CD4-positive, alpha-beta T cell (primary cell): ENCODE measurements at regions not wholly inside any gene's neighbourhood (a gene's known extent, or its start where the extent isn't known, plus 50 kb on each side); places are given as distances from the start of the nearest gene placed in this dataset.

ENCODE experiments used
- ATAC-seq: fragments of 200-7000 bp; cut with Tn5 transposase; one replicate; pipeline ENCODE4 v1.10.0; 2022; ENCODE audit warnings: mild to moderate bottlenecking; ENCODE audit not compliant: poor library complexity
- CTCF ChIA-PET: fragments of 350-600 bp; sonication (Branson Sonifier 250); formaldehyde crosslinking; loops from one replicate; lab custom pipeline; 2021; ENCODE audit warnings: antibody characterized with exemption, inconsistent platforms; lab: Charles Lee
- POLR2A ChIA-PET: fragments of 350-600 bp; sonication (Branson Sonifier 250); formaldehyde crosslinking; loops from one replicate; lab custom pipeline; 2021; ENCODE audit warnings: antibody characterized with exemption, inconsistent platforms; lab: Charles Lee
- DNase-seq, 14 experiments: peaks; one replicate each; pipeline ENCODE4 v3.0.0-alpha.2; 2013 to 2020; ENCODE audit warnings: mixed read lengths in 2 of 14
- H3K27ac ChIP-seq, 2 donors: one replicate each; pipeline versions ENCODE4 v1.5.1 to v1.7.0; 2013; ENCODE audit warnings: low read length in 2 of 2, low read depth in 1 of 2, mild to moderate bottlenecking in 1 of 2
- H3K27me3 ChIP-seq, 2 experiments: 1 replicate in 1 of 2; 2 replicates in 1 of 2; pipeline versions ENCODE4 v1.6.1 to v1.7.0; 2013; ENCODE audit warnings: low read length in 2 of 2, control low read depth in 1 of 2, mild to moderate bottlenecking in 1 of 2, moderate library complexity in 1 of 2; ENCODE audit not compliant: insufficient read depth in 2 of 2, control insufficient read depth in 1 of 2
- H3K36me3 ChIP-seq: one replicate; pipeline ENCODE4 v1.6.1; 2013; ENCODE audit warnings: low read length, control low read depth; ENCODE audit not compliant: insufficient read depth
- H3K4me1 ChIP-seq: one replicate; pipeline ENCODE4 v1.6.1; 2013; ENCODE audit warnings: low read length, control low read depth; ENCODE audit not compliant: insufficient read depth
- H3K4me3 ChIP-seq: one replicate; pipeline ENCODE4 v1.5.1; 2013; ENCODE audit warnings: mild to moderate bottlenecking, low read length, moderate library complexity
- H3K9me3 ChIP-seq, 2 experiments: 1 replicate in 1 of 2; 2 replicates in 1 of 2; pipeline versions ENCODE4 v1.6.1 to v1.7.0; 2013; ENCODE audit warnings: low read length in 2 of 2, mild to moderate bottlenecking in 2 of 2, control low read depth in 1 of 2, moderate library complexity in 1 of 2; ENCODE audit not compliant: control insufficient read depth in 1 of 2, insufficient read depth in 1 of 2
- H3K27ac Mint-ChIP-seq: one replicate; pipeline ENCODE4 v1.8.0; 2020; ENCODE audit warnings: mixed read lengths
- H3K27me3 Mint-ChIP-seq: one replicate; pipeline ENCODE4 v1.8.0; 2021; ENCODE audit warnings: mixed read lengths
- H3K36me3 Mint-ChIP-seq: one replicate; pipeline ENCODE4 v1.8.0; 2021; ENCODE audit warnings: low read depth, mixed read lengths
- H3K4me1 Mint-ChIP-seq: one replicate; pipeline ENCODE4 v1.8.0; 2021; ENCODE audit warnings: low read depth, mixed read lengths
- H3K4me3 Mint-ChIP-seq: one replicate; pipeline ENCODE4 v1.8.0; 2020; ENCODE audit warnings: mild to moderate bottlenecking, mixed read lengths
- H3K9me3 Mint-ChIP-seq: one replicate; pipeline ENCODE4 v1.8.0; 2020; ENCODE audit warnings: mixed read lengths
- intact Hi-C, 2 experiments: fragments of 100-400 bp; cut with DNase I in 1 of 2; cut with micrococcal nuclease in 1 of 2; formaldehyde crosslinking; loops; one replicate each; pipeline versions ENCODE4 v1.15.1 to v1.9.0; 2023 to 2025; cut with DNase I, micrococcal nuclease
- TF ChIP-seq, protein P1 (sequence below): fragments of 200-600 bp; IDR thresholded peaks from one replicate; pipeline ENCODE4 v1.8.0; 2022; ENCODE audit warnings: antibody characterized with exemption, mild to moderate bottlenecking

- no peak for ATAC-seq
- Histone ChIP-seq H3K4me1 (no peaks in the 10 kb centered on the region), H3K36me3 (no peaks in the 10 kb centered on the region), H3K27ac (no peak overlapping the region), H3K27me3 (no peaks in the 10 kb centered on the region), H3K4me3 (no peak overlapping the region), H3K9me3 (no peaks in the 10 kb centered on the region)
- TF ChIP-seq, protein P1, sequence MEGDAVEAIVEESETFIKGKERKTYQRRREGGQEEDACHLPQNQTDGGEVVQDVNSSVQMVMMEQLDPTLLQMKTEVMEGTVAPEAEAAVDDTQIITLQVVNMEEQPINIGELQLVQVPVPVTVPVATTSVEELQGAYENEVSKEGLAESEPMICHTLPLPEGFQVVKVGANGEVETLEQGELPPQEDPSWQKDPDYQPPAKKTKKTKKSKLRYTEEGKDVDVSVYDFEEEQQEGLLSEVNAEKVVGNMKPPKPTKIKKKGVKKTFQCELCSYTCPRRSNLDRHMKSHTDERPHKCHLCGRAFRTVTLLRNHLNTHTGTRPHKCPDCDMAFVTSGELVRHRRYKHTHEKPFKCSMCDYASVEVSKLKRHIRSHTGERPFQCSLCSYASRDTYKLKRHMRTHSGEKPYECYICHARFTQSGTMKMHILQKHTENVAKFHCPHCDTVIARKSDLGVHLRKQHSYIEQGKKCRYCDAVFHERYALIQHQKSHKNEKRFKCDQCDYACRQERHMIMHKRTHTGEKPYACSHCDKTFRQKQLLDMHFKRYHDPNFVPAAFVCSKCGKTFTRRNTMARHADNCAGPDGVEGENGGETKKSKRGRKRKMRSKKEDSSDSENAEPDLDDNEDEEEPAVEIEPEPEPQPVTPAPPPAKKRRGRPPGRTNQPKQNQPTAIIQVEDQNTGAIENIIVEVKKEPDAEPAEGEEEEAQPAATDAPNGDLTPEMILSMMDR, result no peak
- Mint-ChIP-seq H3K9me3 (no peaks in the 10 kb centered on the region), H3K27me3 (peaks cover 4% of the 10 kb centered on the region), H3K4me3 (no peak overlapping the region), H3K36me3 (no peaks in the 10 kb centered on the region), H3K27ac (no peak overlapping the region), H3K4me1 (no peaks in the 10 kb centered on the region)
- intact Hi-C loops, result no loop called here
- DNase-seq, result no peak
- POLR2A ChIA-PET, result no interaction called here
- CTCF ChIA-PET, result interaction anchor here (0.6 kb wide), 1 partner anchor 752 kb away, joined by 3 read pairs; no protein-coding TSS in a partner anchor
Measured at GRCh38 chr7:109864230-109864629, 1226.7 kb upstream of the LRRN3 start.

DNA sequence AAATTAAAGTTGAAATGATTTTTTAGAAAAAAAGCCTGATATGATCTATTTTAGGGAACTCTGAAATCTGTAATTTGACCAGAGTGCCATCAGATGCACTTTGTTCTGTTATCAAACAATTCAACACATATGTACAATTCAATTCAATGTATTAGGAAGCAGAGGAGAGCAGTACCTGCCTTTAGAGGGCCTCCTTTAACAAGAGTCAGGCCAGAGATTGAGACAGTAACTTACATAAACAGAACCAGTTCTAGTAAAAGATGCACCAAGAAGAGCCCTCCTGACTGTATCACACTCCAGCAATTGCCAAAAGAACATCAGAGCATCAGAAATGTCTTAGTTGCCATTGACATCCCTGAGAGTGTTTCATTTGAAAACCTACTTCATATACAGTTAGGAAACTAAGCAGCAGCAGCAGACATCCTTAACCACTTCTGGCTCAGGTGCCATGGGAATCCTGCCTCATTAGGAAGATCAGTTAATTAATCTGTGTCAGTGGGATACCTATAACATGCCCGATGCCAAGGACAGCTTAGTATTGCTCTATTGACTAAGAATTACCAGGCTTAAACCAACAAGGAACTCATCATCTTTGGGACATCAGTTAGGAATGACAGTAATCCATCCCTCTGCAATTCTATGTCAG is 1222.6 kb upstream of the LRRN3 start:
- Mint-ChIP-seq H3K36me3 (no peaks in the 10 kb centered on the region), H3K27me3 (no peaks in the 10 kb centered on the region), H3K4me1 (no peaks in the 10 kb centered on the region), H3K4me3 (no peak overlapping the region), H3K27ac (no peak overlapping the region), H3K9me3 (no peaks in the 10 kb centered on the region)
- ChIA-PET CTCF (no interaction called here), POLR2A (no interaction called here)
- ATAC-seq (no peak), DNase-seq (no peak)
- Histone ChIP-seq H3K4me1 (no peaks in the 10 kb centered on the region), H3K36me3 (no peaks in the 10 kb centered on the region), H3K27ac (no peak overlapping the region), H3K27me3 (no peaks in the 10 kb centered on the region), H3K9me3 (no peaks in the 10 kb centered on the region), H3K4me3 (no peak overlapping the region)
- intact Hi-C loops, result no loop called here
- TF ChIP-seq, protein P1, result no peak

DNA sequence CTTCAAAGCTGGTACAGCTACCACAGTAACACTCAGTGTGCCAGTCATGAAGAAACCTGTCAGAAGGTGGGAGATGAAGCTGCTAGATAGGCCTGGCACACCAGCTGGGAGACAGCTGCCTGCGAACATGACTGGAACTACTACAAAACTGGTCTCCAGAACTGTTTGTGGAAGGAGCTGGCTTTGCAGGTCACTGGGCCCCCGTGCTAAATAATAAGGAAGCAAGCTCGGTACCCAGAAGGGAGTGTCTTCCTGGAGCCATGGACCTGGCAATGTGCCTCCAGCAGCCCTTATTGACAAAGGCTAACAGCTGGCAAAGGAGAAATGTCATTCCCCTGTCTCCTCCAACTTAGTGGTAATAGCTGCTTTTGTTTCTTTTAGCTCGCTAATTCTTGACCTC is 1217.6 kb upstream of the LRRN3 start:
- Mint-ChIP-seq H3K4me3 (no peak overlapping the region), H3K27ac (no peak overlapping the region), H3K27me3 (no peaks in the 10 kb centered on the region), H3K36me3 (no peaks in the 10 kb centered on the region), H3K9me3 (no peaks in the 10 kb centered on the region), H3K4me1 (no peaks in the 10 kb centered on the region)
- DNase-seq (no peak), ATAC-seq (no peak)
- Histone ChIP-seq H3K27me3 (no peaks in the 10 kb centered on the region), H3K36me3 (no peaks in the 10 kb centered on the region), H3K27ac (no peak overlapping the region), H3K4me1 (no peaks in the 10 kb centered on the region), H3K9me3 (no peaks in the 10 kb centered on the region), H3K4me3 (no peak overlapping the region)
- intact Hi-C loops, result no loop called here
- TF ChIP-seq, protein P1, result no peak
- CTCF ChIA-PET, result no interaction called here
- POLR2A ChIA-PET, result no interaction called here
